ENCODE measurements at regions not wholly inside any gene's neighbourhood (a gene's known extent, or its start where the extent isn't known, plus 50 kb on each side); places are given as distances from the start of the nearest gene placed in this dataset.
"Not testable (repeated sequence)": the region's sequence is repeated elsewhere in the genome, so short reads cannot be mapped to it uniquely, and the experiment has no call there.

DNA sequence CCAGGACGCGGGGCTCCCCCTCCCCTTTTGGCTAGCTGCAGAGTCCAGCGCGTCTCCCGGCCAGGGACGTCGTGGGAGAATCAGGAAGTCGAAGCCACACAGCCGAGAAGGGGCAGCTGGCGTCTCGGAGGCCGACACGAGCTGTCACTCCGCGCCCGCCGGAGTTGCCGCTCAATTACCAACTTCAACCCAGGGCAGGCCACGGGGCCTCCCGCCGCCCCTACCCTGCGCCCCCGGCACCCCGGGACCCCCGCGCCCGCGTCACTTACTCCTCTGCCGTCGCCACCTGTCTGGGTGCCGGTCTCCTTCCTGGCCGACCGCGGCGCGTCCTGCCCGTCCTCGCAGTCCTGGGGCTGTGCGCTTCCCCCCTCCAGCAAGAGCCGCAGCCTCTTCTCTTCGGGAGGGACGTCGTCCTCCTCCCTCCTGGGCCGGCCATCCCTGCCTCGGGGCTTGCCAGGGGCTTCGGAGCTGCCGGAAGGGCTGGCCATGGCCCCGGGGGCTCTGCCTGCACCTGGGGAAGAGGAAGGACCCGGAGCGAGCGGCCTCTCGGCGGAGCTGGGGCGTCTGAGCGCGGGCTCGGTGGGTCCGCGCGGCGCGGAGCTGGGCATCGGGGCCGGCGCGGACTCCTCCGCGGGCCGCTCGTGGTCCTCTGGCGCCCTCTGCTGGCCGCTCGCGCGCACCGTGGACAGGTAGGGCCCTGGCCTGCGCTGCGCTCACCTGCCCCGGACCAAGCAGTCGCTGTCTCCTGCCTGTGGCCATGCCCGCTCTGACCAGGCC is 65.6 kb upstream of the CLEC6A start:
- DNase-seq, result peak; percentile 59 to 87 (median 68)

DNA sequence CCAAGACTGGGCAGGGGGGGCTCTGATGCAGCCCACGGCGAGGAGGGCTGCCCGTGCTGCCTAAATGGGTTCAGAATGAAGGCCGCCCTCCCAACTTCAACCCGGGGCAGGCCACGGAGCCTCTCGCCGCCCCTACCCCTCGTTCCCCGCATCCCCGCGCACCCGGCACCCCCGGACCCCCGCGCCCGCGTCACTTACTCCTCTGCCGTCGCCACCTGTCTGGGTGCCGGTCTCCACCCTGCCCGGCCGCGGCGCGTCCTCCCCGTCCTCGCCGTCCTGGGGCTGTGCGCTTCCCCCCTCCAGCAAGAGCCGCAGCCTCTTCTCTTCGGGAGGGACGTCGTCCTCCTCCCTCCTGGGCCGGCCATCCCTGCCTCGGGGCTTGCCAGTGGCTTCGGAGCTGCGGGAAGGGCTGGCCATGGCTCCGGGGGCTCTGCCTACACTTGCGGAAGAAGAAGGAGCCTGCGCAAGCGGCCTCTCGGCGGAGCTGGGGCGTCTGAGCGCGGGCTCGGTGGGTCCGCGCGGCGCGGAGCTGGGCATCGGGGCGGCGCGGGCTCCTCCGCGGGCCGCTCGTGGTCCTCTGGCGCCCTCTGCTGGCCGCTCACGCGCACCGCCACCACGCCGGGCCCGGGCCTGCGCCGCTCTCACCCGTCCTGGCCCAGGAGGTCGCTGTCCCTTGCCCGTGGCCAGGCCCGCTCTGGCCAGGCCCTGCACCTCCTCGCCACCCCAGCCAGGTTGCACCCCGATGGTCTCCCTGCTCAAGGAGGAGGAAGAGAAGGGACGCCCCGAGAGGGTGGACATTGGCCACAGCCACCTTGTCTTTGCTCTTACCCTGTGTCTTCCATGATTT is 59.3 kb upstream of the CLEC6A start:
- peak; percentile 66 to 84 (median 79) for DNase-seq

DNA sequence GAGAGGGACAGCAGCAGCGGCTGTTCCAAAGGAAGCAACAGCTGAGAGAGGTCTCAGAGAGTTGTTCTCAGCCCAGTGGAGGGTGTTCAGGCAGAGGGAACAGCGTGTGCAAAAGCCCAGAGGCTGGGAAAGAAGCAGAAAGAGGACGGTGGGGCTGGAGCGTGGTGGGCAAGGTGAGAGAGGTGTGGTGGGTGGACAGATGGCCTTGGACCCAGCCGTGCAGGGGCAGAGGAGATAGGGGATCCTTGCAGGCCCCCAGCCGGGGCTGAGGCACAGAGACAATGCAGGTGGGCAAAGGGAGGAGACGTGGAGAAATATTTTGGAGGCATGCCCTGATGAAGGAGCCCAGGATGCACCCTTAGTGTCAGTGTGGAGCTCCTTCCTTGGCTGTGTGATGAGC is 58.4 kb upstream of the CLEC6A start:
- not testable (repeated sequence) for DNase-seq

DNA sequence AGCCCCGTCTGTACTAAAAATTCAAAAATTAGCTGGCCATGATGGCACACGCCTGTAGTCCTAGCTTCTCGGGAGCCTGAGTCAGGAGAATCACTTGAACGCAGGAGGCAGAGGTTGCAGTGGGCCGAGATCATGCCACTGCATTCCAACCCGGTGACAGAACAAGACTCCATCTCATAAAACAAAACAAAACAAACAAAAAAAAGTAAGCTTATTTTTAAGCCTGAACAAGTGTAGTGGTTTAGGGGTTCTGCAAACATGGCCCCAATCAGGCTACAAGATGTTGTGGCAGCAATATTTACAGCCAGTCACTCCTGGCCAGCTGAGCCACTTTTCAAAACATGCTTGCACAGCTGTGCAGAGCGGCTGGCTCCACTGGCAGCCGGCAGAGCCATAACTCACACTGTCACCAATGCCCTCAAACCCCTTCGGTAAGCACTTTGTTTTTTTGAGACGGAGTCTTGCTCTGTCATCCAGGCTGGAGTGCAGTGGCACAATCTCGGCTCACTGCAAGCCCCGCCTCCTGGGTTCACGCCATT is 56.2 kb upstream of the CLEC6A start:
- not testable (repeated sequence) for DNase-seq

DNA sequence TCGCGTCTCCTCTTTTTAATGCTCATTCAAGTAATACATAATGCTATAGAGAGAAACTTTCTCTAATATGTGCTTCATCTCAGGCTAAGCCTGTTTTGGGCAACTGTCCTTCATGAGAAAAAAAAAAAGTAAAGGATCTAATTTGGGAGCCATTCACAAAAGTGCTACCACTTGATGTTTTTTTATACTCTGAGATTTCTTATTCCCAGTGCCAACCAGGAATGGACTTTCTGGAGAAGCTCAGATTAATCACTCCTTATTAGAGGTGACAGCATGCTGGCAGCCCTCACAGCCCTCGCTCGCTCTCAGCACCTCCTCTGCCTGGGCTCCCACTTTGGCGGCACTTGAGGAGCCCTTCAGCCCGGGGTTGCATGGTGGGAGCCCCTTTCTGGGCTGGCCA is 51.9 kb upstream of the CLEC6A start:
- DNase-seq, result not testable (repeated sequence)

DNA sequence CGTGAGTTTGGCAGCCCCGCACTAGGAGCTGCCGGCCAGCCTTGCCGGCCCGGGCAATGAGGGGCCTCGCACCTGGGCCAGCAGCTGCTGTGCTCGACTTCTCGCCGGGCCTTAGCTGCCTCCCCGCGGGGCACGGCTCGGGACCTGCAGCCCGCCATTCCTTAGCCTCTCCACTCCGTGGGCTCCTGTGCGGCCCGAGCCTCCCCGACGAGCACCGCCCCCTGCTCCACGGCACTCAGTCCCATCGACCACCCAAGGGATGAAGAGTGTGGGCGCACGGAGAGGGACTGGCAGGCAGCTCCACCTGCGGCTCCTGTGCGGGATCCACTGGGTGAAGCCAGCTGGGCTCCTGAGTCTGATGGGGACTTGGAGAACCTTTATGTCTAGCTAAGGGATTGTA is 51.4 kb upstream of the CLEC6A start:
- not testable (repeated sequence) for DNase-seq
